AG09319 (cell line): ENCODE measurements at regions not wholly inside any gene's neighbourhood (a gene's known extent, or its start where the extent isn't known, plus 50 kb on each side); places are given as distances from the start of the nearest gene placed in this dataset.

ENCODE experiments used
- DNase-seq: peaks from one replicate; pipeline ENCODE4 v3.0.0-alpha.2; 2010; ENCODE audit warnings: low read depth; ENCODE audit errors: extremely low read depth
- CTCF ChIP-seq: IDR thresholded peaks from 2 replicates; pipeline ENCODE4 v1.5.1; 2011; ENCODE audit warnings: low read depth, mild to moderate bottlenecking, inconsistent platforms, low read length, moderate library complexity

- no peak for DNase-seq
- no peak for TF ChIP-seq CTCF
These were observed 511.0 kb upstream of the CDH5 start for GRCh38 chr16:65855171-65856145.

GRCh38 chr16:65846210-65846602, 520.3 kb upstream of the CDH5 start:
- no peak for TF ChIP-seq CTCF
- DNase-seq, result no peak

GRCh38 chr16:65845466-65846209, 520.9 kb upstream of the CDH5 start:
- no peak for DNase-seq

GRCh38 chr16:65843941-65844340, 522.5 kb upstream of the CDH5 start:
- DNase-seq, result no peak
- no peak for TF ChIP-seq CTCF

More at GRCh38 chr16:65845466-65846209, 520.9 kb upstream of the CDH5 start:
- no peak for TF ChIP-seq CTCF

- DNase-seq, result no peak
- TF ChIP-seq CTCF, result no peak
These were observed 524.4 kb upstream of the CDH5 start for GRCh38 chr16:65842067-65842466.

- TF ChIP-seq CTCF, result no peak
These were observed 528.5 kb upstream of the CDH5 start for GRCh38 chr16:65838001-65838400.

GRCh38 chr16:65837464-65837863, 529.0 kb upstream of the CDH5 start:
- no peak for TF ChIP-seq CTCF
- no peak for DNase-seq

More at GRCh38 chr16:65838001-65838400, 528.5 kb upstream of the CDH5 start:
- DNase-seq, result no peak
